Gastrocnemius medialis (tissue), 4 donors: ENCODE measurements at regions not wholly inside any gene's neighbourhood (a gene's known extent, or its start where the extent isn't known, plus 50 kb on each side); places are given as distances from the start of the nearest gene placed in this dataset.

Source experiments
- POLR2A ChIP-seq, 2 donors: fragments of 450-650 bp; IDR thresholded peaks; one replicate each; pipeline ENCODE4 v1.6.1; 2017; ENCODE audit warnings: antibody characterized with exemption in 2 of 2, mild to moderate bottlenecking in 2 of 2, moderate library complexity in 2 of 2
- TF ChIP-seq, protein P1 (sequence below), 5 experiments: fragments of 450-650 bp in 3 of 5; fragments of 200-600 bp in 2 of 5; sonication (generic) in 2 of 5; IDR thresholded peaks in 4 of 5; conservative IDR thresholded peaks in 1 of 5; 1 replicate in 4 of 5; 2 replicates in 1 of 5; pipeline ENCODE4 v1.5.1; 2016 to 2019; ENCODE audit warnings: antibody characterized with exemption in 5 of 5, mild to moderate bottlenecking in 3 of 5, moderate library complexity in 3 of 5

DNA sequence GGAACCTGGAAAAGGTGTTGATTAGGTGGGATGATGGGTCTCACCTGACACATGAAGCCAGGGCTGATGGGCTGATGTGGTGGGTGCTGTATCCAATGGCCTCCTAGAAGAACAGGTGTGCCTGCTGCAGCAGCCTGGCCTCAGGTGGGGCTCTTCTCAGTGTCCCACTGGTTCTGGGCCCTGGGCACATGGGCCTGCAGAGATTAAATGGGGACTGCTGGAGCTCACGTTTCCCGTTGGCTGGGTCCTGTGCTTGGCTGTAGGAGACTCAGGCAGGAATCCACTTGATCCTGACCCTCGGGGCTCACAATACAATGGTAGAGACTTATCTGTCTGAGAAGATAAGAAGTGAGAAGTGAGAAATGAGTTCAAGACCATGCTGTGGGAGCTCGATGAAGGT lies 170.9 kb downstream of the KCNS3 start:
- TF ChIP-seq, protein P1, sequence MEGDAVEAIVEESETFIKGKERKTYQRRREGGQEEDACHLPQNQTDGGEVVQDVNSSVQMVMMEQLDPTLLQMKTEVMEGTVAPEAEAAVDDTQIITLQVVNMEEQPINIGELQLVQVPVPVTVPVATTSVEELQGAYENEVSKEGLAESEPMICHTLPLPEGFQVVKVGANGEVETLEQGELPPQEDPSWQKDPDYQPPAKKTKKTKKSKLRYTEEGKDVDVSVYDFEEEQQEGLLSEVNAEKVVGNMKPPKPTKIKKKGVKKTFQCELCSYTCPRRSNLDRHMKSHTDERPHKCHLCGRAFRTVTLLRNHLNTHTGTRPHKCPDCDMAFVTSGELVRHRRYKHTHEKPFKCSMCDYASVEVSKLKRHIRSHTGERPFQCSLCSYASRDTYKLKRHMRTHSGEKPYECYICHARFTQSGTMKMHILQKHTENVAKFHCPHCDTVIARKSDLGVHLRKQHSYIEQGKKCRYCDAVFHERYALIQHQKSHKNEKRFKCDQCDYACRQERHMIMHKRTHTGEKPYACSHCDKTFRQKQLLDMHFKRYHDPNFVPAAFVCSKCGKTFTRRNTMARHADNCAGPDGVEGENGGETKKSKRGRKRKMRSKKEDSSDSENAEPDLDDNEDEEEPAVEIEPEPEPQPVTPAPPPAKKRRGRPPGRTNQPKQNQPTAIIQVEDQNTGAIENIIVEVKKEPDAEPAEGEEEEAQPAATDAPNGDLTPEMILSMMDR (IDR thresholded peaks at IDR 0.05 in 4 of 5, conservative IDR thresholded peaks at IDR 0.05 in 1 of 5) = no peak
- TF ChIP-seq POLR2A (IDR thresholded peaks at IDR 0.05) = no peak
